ENCODE measurements at regions not wholly inside any gene's neighbourhood (a gene's known extent, or its start where the extent isn't known, plus 50 kb on each side); places are given as distances from the start of the nearest gene placed in this dataset.

- ChIA-PET CTCF (no interaction called here), POLR2A (no interaction called here)
- no peak for DNase-seq (ENCODE audit: low read depth, low spot score)
- no peaks in the 10 kb centered on the region for H3K9me1 ChIP-seq (replicated peaks; ENCODE audit: control insufficient read depth, extremely low read depth, insufficient read depth, low read length)
- no peaks in the 10 kb centered on the region for H3K36me3 ChIP-seq (ENCODE audit: control insufficient read depth in 2 of 2, extremely low read depth in 1 of 2, insufficient read depth in 2 of 2, low read length in 2 of 2)
- H2AFZ ChIP-seq (ENCODE audit: low read depth, low read length), result no peak overlapping the region
- H3K9me3 ChIP-seq (replicated peaks; ENCODE audit: control insufficient read depth, insufficient read depth, low read length), result no peaks in the 10 kb centered on the region
- no peaks in the 10 kb centered on the region for H3K27me3 ChIP-seq (ENCODE audit: control insufficient read depth in 2 of 2, insufficient read depth in 2 of 2, low read length in 2 of 2)
- dilution Hi-C loops (cut with MboI; ENCODE audit: extremely low pct_ligation_motif_present, low sequenced_read_pairs), result no loop called here
- TF ChIP-seq POLR2AphosphoS5 (IDR thresholded peaks at IDR 0.05; ENCODE audit: insufficient read depth, low read depth, low read length) (no peak), CTCF (IDR thresholded peaks at IDR 0.05; ENCODE audit: extremely low read depth in 1 of 2, insufficient read depth in 1 of 2, low read depth in 1 of 2, low read length in 2 of 2) (no peak), POLR2A (IDR thresholded peaks at IDR 0.05; ENCODE audit: low read depth, low read length) (no peak), MAX (IDR thresholded peaks at IDR 0.05; ENCODE audit: insufficient read depth, insufficient read length) (no peak), GATA2 (IDR thresholded peaks at IDR 0.05; ENCODE audit: insufficient read depth, insufficient read length, low read depth, low read length) (no peak), EZH2 (IDR thresholded peaks at IDR 0.05; ENCODE audit: borderline replicate concordance, low read depth, low read length, severe bottlenecking) (no peak), MYC (IDR thresholded peaks at IDR 0.05; ENCODE audit: low read depth, low read length) (no peak), FOS (IDR thresholded peaks at IDR 0.05; ENCODE audit: borderline replicate concordance, insufficient read depth, low read length) (no peak), JUN (IDR thresholded peaks at IDR 0.05; ENCODE audit: borderline replicate concordance, insufficient read depth, insufficient read length, low read depth) (no peak)
- no peak for FAIRE-seq
- H3K9ac ChIP-seq (replicated peaks; ENCODE audit: extremely low read depth, insufficient read depth, low read length), result no peak overlapping the region
- no peak overlapping the region for H3K27ac ChIP-seq (ENCODE audit: insufficient read depth, low read depth, low read length)
- no peak overlapping the region for H3K4me2 ChIP-seq (ENCODE audit: insufficient read depth, low read length)
- H3K79me2 ChIP-seq (ENCODE audit: control insufficient read depth, insufficient read depth, low read length), result no peaks in the 10 kb centered on the region
- H3K4me3 ChIP-seq (replicated peaks in 1 of 3; ENCODE audit: insufficient read depth in 1 of 3, low read depth in 1 of 3, low read length in 3 of 3), result no peak overlapping the region
- BruUV-seq (replicated peaks), result no TSS peak
- H4K20me1 ChIP-seq (replicated peaks; ENCODE audit: control insufficient read depth, extremely low read depth, insufficient read depth, low read length), result no peaks in the 10 kb centered on the region
- intact Hi-C loops (cut with micrococcal nuclease), result no loop called here
- H3K4me1 ChIP-seq (ENCODE audit: control insufficient read depth, extremely low read depth, insufficient read depth, low read length), result no peaks in the 10 kb centered on the region
Observed at GRCh38 chr6:24064106-24064505, 61.9 kb upstream of the NRSN1 start.
